Mesodermal cell (in vitro differentiated cells): ENCODE measurements at regions not wholly inside any gene's neighbourhood (a gene's known extent, or its start where the extent isn't known, plus 50 kb on each side); places are given as distances from the start of the nearest gene placed in this dataset.

Experiments used
- H3K27ac ChIP-seq: 2 replicates; pipeline ENCODE4 v1.7.0; 2013; ENCODE audit warnings: mild to moderate bottlenecking, low read depth, low read length, moderate library complexity; ENCODE audit not compliant: severe bottlenecking
- H3K36me3 ChIP-seq: 2 replicates; pipeline ENCODE4 v1.7.1; 2013; ENCODE audit warnings: mild to moderate bottlenecking, low read length, moderate library complexity; ENCODE audit not compliant: control insufficient read depth, insufficient read depth
- H3K4me1 ChIP-seq: one replicate; pipeline ENCODE4 v1.7.1; 2013; ENCODE audit warnings: mild to moderate bottlenecking, low read length; ENCODE audit not compliant: insufficient read depth, control insufficient read depth, poor library complexity, severe bottlenecking
- H3K4me3 ChIP-seq: 2 replicates; pipeline ENCODE4 v1.7.0; 2013; ENCODE audit warnings: low read length, control low read depth, mild to moderate bottlenecking; ENCODE audit not compliant: insufficient read depth, poor library complexity, severe bottlenecking; ENCODE audit errors: extremely low read depth
- H3K9me3 ChIP-seq: 2 replicates; pipeline ENCODE4 v1.7.1; 2013; ENCODE audit warnings: mild to moderate bottlenecking, low read length, moderate library complexity; ENCODE audit not compliant: control insufficient read depth
- WGBS, 2 experiments: methylation state at CpG; one replicate each; pipeline ENCODE4 v1.1.5; 2013; ENCODE audit warnings: missing lambda C conversion rate in 2 of 2; ENCODE audit not compliant: insufficient coverage in 2 of 2; 5-methylcytosine and 5-hydroxymethylcytosine counted together

GRCh38 chr11:31877083-31877482 is 66.0 kb upstream of the PAX6 start:
- Histone ChIP-seq H3K9me3 (no peaks in the 10 kb centered on the region), H3K4me3 (no peak overlapping the region), H3K4me1 (peaks cover 25% of the 10 kb centered on the region), H3K27ac (no peak overlapping the region), H3K36me3 (no peaks in the 10 kb centered on the region)
- WGBS, 2 experiments = 45 to 67% methylated on average over 1 to 3 of the region's 4 CpGs

GRCh38 chr11:31875866-31876560 is 64.9 kb upstream of the PAX6 start:
- Histone ChIP-seq H3K36me3 (no peaks in the 10 kb centered on the region), H3K27ac (peak overlapping the region; percentile 79), H3K9me3 (no peaks in the 10 kb centered on the region), H3K4me1 (peaks cover 30% of the 10 kb centered on the region), H3K4me3 (no peak overlapping the region)
- 35 to 57% methylated on average over 6 to 10 of the region's 13 CpGs for WGBS, 2 experiments

GRCh38 chr11:31874631-31875191 is 63.6 kb upstream of the PAX6 start:
- H3K27ac ChIP-seq = no peak overlapping the region
- no peaks in the 10 kb centered on the region for H3K9me3 ChIP-seq
- WGBS, 2 experiments = 85 to 86% methylated on average over 4 to 6 of the region's 6 CpGs
- peaks cover 33% of the 10 kb centered on the region for H3K4me1 ChIP-seq
- H3K4me3 ChIP-seq = no peak overlapping the region
- H3K36me3 ChIP-seq = no peaks in the 10 kb centered on the region

- Histone ChIP-seq H3K4me3 (no peak overlapping the region), H3K36me3 (no peaks in the 10 kb centered on the region), H3K4me1 (peaks cover 33% of the 10 kb centered on the region), H3K9me3 (no peaks in the 10 kb centered on the region), H3K27ac (no peak overlapping the region)
- 60 to 71% methylated on average over 1 of the region's 2 CpGs for WGBS, 2 experiments
Measured at GRCh38 chr11:31873124-31873523, 62.0 kb upstream of the PAX6 start.

GRCh38 chr11:31872076-31872443 is 60.9 kb upstream of the PAX6 start:
- H3K27ac ChIP-seq = no peak overlapping the region
- H3K4me1 ChIP-seq = peaks cover 33% of the 10 kb centered on the region
- H3K4me3 ChIP-seq = no peak overlapping the region
- WGBS, 2 experiments = 100% methylated on average over 1 of the region's 3 CpGs
- H3K9me3 ChIP-seq = no peaks in the 10 kb centered on the region
- H3K36me3 ChIP-seq = no peaks in the 10 kb centered on the region

- Histone ChIP-seq H3K36me3 (no peaks in the 10 kb centered on the region), H3K4me1 (peaks cover 31% of the 10 kb centered on the region), H3K9me3 (no peaks in the 10 kb centered on the region), H3K27ac (no peak overlapping the region), H3K4me3 (no peak overlapping the region)
- WGBS, 2 experiments = 52 to 100% methylated on average over 4 to 5 of the region's 10 CpGs
Measured at GRCh38 chr11:31871310-31872075, 60.4 kb upstream of the PAX6 start.

- 13 to 50% methylated on average over 4 to 7 of the region's 13 CpGs for WGBS, 2 experiments
- Histone ChIP-seq H3K36me3 (no peaks in the 10 kb centered on the region), H3K27ac (no peak overlapping the region), H3K4me3 (no peak overlapping the region), H3K9me3 (no peaks in the 10 kb centered on the region), H3K4me1 (peaks cover 27% of the 10 kb centered on the region)
Measured at GRCh38 chr11:31870609-31871309, 59.6 kb upstream of the PAX6 start.

GRCh38 chr11:31869986-31870385 is 58.9 kb upstream of the PAX6 start:
- Histone ChIP-seq H3K4me3 (no peak overlapping the region), H3K27ac (no peak overlapping the region), H3K9me3 (no peaks in the 10 kb centered on the region), H3K4me1 (peaks cover 21% of the 10 kb centered on the region), H3K36me3 (no peaks in the 10 kb centered on the region)
- WGBS, 2 experiments = 85 to 91% methylated on average over 4 of the region's 5 CpGs

GRCh38 chr11:31865606-31866300 is 54.6 kb upstream of the PAX6 start:
- Histone ChIP-seq H3K27ac (no peak overlapping the region), H3K9me3 (no peaks in the 10 kb centered on the region), H3K4me3 (no peak overlapping the region), H3K4me1 (peaks cover under 1% of the 10 kb centered on the region), H3K36me3 (no peaks in the 10 kb centered on the region)
- 86 to 90% methylated on average over 12 of the region's 12 CpGs for WGBS, 2 experiments

- no peaks in the 10 kb centered on the region for H3K36me3 ChIP-seq
- H3K9me3 ChIP-seq = no peaks in the 10 kb centered on the region
- no peak overlapping the region for H3K27ac ChIP-seq
- WGBS, 2 experiments = 53 to 54% methylated on average over 6 to 7 of the region's 7 CpGs
- H3K4me3 ChIP-seq = no peak overlapping the region
- H3K4me1 ChIP-seq = no peaks in the 10 kb centered on the region
Measured at GRCh38 chr11:31863170-31863832, 52.2 kb upstream of the PAX6 start.
